A549 (cell line): ENCODE measurements at regions not wholly inside any gene's neighbourhood (a gene's known extent, or its start where the extent isn't known, plus 50 kb on each side); places are given as distances from the start of the nearest gene placed in this dataset.

Experiments used
- ATAC-seq, 2 experiments: fragments of 200-7000 bp in 1 of 2; fragments of >200 bp in 1 of 2; cut with Nextera tagmentation in 1 of 2; cut with Tn5 transposase in 1 of 2; 3 replicates each; pipeline versions ENCODE4 v1.8.0 to v1.9.1; 2018 to 2020; ENCODE audit warnings: mild to moderate bottlenecking in 1 of 2, moderate library complexity in 1 of 2
- CTCF ChIA-PET: fragments of 300-600 bp; sonication (Branson Sonifier 250); formaldehyde crosslinking; extraction: SDS; loops from one replicate; lab custom pipeline; 2021; ENCODE audit warnings: antibody characterized with exemption, inconsistent platforms; lab: Yijun Ruan, JAX
- POLR2A ChIA-PET: fragments of 350-600 bp; formaldehyde crosslinking; extraction: SDS; loops from one replicate; lab custom pipeline; 2021; ENCODE audit warnings: antibody characterized with exemption, inconsistent platforms; lab: Yijun Ruan, JAX
- DNase-seq, 2 experiments: peaks; one replicate each; pipeline versions ENCODE4 v3.0.0 to v3.0.0-alpha.2; 2011 to 2016; ENCODE audit warnings: low read depth in 1 of 2, low spot score in 1 of 2
- FAIRE-seq: peaks from 2 replicates; lab custom pipeline; 2011; peaks lifted over from hg19 to GRCh38; lab: Jason Lieb, UNC
- H3K27ac ChIP-seq, 2 experiments: fragments of >200 bp; sonication (Bioruptor Twin); formaldehyde crosslinking; 3 replicates each; pipeline ENCODE4 v1.5.1; 2016 to 2017
- H3K4me1 ChIP-seq: fragments of >200 bp; sonication (Bioruptor Twin); formaldehyde crosslinking; 3 replicates; pipeline ENCODE4 v1.6.1; 2016
- H3K4me2 ChIP-seq: fragments of >200 bp; sonication (Bioruptor Twin); formaldehyde crosslinking; 3 replicates; pipeline ENCODE4 v1.6.1; 2016
- H3K4me3 ChIP-seq: fragments of >200 bp; sonication (Bioruptor Twin); formaldehyde crosslinking; 3 replicates; pipeline ENCODE4 v1.5.1; 2016
- H3K9me3 ChIP-seq: fragments of >200 bp; sonication (Bioruptor Twin); formaldehyde crosslinking; 3 replicates; pipeline ENCODE4 v1.6.1; 2016
- CBX2 ChIP-seq: fragments of 200-600 bp; sonication (generic); IDR thresholded peaks from 2 replicates; pipeline ENCODE4 v1.6.1; 2016; ENCODE audit warnings: low read depth, mild to moderate bottlenecking, borderline replicate concordance
- CEBPB ChIP-seq, 2 experiments: fragments of >200 bp in 1 of 2; sonication (Bioruptor Twin) in 1 of 2; formaldehyde crosslinking in 1 of 2; IDR thresholded peaks; 2 replicates each; pipeline ENCODE4 v1.6.1; 2012 to 2016
- EHF ChIP-seq: fragments of 250-450 bp; sonication (Bioruptor Pico); IDR thresholded peaks from 2 replicates; pipeline ENCODE4 v1.5.0; 2020; ENCODE audit warnings: mild to moderate bottlenecking
- EHMT2 ChIP-seq: fragments of 200-600 bp; sonication (generic); IDR thresholded peaks from 2 replicates; pipeline ENCODE4 v1.6.1; 2016; ENCODE audit warnings: antibody characterized with exemption, low read depth, mild to moderate bottlenecking, moderate library complexity
- FOSL2 ChIP-seq, 2 experiments: fragments of 450-650 bp in 1 of 2; fragments of >200 bp in 1 of 2; sonication (Bioruptor Twin) in 1 of 2; formaldehyde crosslinking; IDR thresholded peaks; 2 replicates each; pipeline versions ENCODE4 v1.5.0 to v1.6.1; 2016 to 2020; ENCODE audit warnings: mild to moderate bottlenecking in 1 of 2, moderate library complexity in 1 of 2
- GATA3 ChIP-seq: IDR thresholded peaks from 2 replicates; pipeline ENCODE4 v1.6.1; 2012; ENCODE audit warnings: borderline replicate concordance
- HOXA7 ChIP-seq: fragments of 250-450 bp; sonication (Bioruptor Pico); IDR thresholded peaks from 2 replicates; pipeline ENCODE4 v1.5.0; 2020; ENCODE audit warnings: mild to moderate bottlenecking, moderate library complexity
- KDM5A ChIP-seq: fragments of 200-600 bp; sonication (generic); IDR thresholded peaks from 2 replicates; pipeline ENCODE4 v1.6.1; 2016; ENCODE audit warnings: antibody characterized with exemption, mild to moderate bottlenecking
- MYC ChIP-seq: IDR thresholded peaks from 2 replicates; pipeline ENCODE4 v1.6.1; 2012; ENCODE audit warnings: mild to moderate bottlenecking, inconsistent platforms, low read length, improper control_type of control experiment, borderline replicate concordance
- NPAS2 ChIP-seq: fragments of 250-450 bp; sonication (Bioruptor Pico); IDR thresholded peaks from 2 replicates; pipeline ENCODE4 v1.8.0; 2022; ENCODE audit warnings: mild to moderate bottlenecking, moderate library complexity, borderline replicate concordance
- PHF8 ChIP-seq: fragments of 200-600 bp; sonication (generic); IDR thresholded peaks from 2 replicates; pipeline ENCODE4 v1.6.1; 2016; ENCODE audit warnings: low read depth, mild to moderate bottlenecking, antibody characterized with exemption, moderate library complexity, borderline replicate concordance
- POLR2A ChIP-seq: IDR thresholded peaks from 2 replicates; pipeline ENCODE4 v1.6.1; 2012; ENCODE audit warnings: mild to moderate bottlenecking, low read length
- POLR2AphosphoS2 ChIP-seq: conservative IDR thresholded peaks from 2 replicates; pipeline ENCODE4 v1.6.1; 2012; ENCODE audit warnings: low read length, improper control_type of control experiment, inconsistent platforms
- RAD21 ChIP-seq, 2 experiments: fragments of >200 bp in 1 of 2; sonication (Bioruptor Twin) in 1 of 2; formaldehyde crosslinking in 1 of 2; IDR thresholded peaks in 1 of 2; conservative IDR thresholded peaks in 1 of 2; 2 replicates in 1 of 2; 3 replicates in 1 of 2; pipeline ENCODE4 v1.6.1; 2012 to 2018; ENCODE audit warnings: inconsistent platforms in 1 of 2
- RARB ChIP-seq: fragments of 250-450 bp; sonication (Bioruptor Pico); IDR thresholded peaks from 2 replicates; pipeline ENCODE4 v1.8.0; 2021; ENCODE audit warnings: mild to moderate bottlenecking, moderate library complexity
- RCOR1 ChIP-seq: fragments of 150-350 bp; IDR thresholded peaks from 2 replicates; pipeline ENCODE4 v1.6.1; 2014; ENCODE audit warnings: antibody characterized with exemption, low read length, low read depth
- RNF2 ChIP-seq: fragments of 200-600 bp; sonication (generic); IDR thresholded peaks from 2 replicates; pipeline ENCODE4 v1.6.1; 2016; ENCODE audit warnings: low read depth, mild to moderate bottlenecking, antibody characterized with exemption, moderate library complexity, borderline replicate concordance
- SMC3 ChIP-seq: fragments of >200 bp; sonication (Bioruptor Twin); formaldehyde crosslinking; IDR thresholded peaks from 3 replicates; pipeline ENCODE4 v1.6.1; 2018; ENCODE audit warnings: inconsistent platforms
- SREBF2 ChIP-seq: fragments of 450-650 bp; IDR thresholded peaks from 2 replicates; pipeline ENCODE4 v1.6.1; 2014; ENCODE audit warnings: mild to moderate bottlenecking, moderate library complexity
- TFCP2L1 ChIP-seq: fragments of 250-450 bp; sonication (Bioruptor Pico); IDR thresholded peaks from 2 replicates; pipeline ENCODE4 v1.5.0; 2021; ENCODE audit warnings: mild to moderate bottlenecking
- ZC3H11A ChIP-seq: fragments of 450-650 bp; IDR thresholded peaks from 2 replicates; pipeline ENCODE4 v1.6.1; 2014; ENCODE audit warnings: antibody characterized with exemption, mild to moderate bottlenecking
- ZNF302 ChIP-seq: fragments of 250-450 bp; sonication (Bioruptor Pico); IDR thresholded peaks from 2 replicates; pipeline ENCODE4 v1.9.0; 2021; ENCODE audit warnings: inconsistent platforms, mild to moderate bottlenecking, moderate library complexity
- WGBS: methylation state at CpG from one replicate; pipeline ENCODE4 v1.1.6; 2017; ENCODE audit errors: missing lambda C conversion rate; 5-methylcytosine and 5-hydroxymethylcytosine counted together

DNA sequence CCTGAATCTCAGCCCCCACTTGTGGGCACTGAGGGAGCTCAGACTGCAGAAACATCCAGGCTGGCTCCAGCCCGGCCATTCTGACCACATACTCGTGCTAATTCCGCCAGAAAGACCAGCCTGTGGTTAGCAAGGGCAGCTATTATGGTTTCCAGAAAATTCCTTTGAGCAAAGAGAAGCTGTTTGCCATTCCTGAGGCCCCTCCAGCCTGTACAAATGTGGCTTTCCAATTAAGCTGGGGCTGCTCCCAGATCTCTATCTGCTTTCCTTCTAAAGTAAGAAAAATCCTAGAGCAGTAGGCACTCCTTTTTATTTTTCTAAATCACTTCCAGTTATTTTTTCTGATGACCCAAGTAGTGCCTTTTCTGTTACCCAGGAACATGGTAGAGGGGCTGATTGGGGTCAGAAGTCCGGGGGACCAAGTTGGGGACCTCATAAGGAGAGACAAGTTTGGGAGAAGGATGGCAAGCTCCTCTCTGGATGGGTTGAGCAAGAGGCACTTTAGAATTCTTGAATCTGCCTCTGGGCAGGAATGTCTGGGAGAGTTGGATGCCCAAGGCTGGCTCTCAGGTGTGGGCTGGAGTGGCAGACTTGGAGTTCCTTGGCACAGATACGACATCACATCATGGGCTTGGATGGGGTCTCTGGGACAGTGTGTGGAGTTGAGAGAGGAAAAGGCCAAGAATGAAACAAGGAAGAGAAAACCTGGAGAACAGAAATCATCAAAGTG lies 83.3 kb upstream of the TNRC6C start:
- ChIA-PET POLR2A (no interaction called here), CTCF (interaction anchor here (1.4 to 2.8 kb wide), 2 partner anchors 9 to 12 kb away, joined by 3 to 9 read pairs; no protein-coding TSS in a partner anchor)
- H3K4me2 ChIP-seq: no peak overlapping the region
- ATAC-seq (no peak), DNase-seq (no peak), FAIRE-seq (no peak)
- H3K4me3 ChIP-seq: no peak overlapping the region
- no peak for TF ChIP-seq TFCP2L1
- no peak for TF ChIP-seq RCOR1
- no peak for TF ChIP-seq MYC
- TF ChIP-seq ZNF302 (CRISPR knock-in tag): no peak
- no peaks in the 10 kb centered on the region for H3K4me1 ChIP-seq
- peaks cover 27% of the 10 kb centered on the region for H3K9me3 ChIP-seq
- WGBS: 6% methylated on average over 5 of the region's 5 CpGs
- no peak overlapping the region for H3K27ac ChIP-seq

DNA sequence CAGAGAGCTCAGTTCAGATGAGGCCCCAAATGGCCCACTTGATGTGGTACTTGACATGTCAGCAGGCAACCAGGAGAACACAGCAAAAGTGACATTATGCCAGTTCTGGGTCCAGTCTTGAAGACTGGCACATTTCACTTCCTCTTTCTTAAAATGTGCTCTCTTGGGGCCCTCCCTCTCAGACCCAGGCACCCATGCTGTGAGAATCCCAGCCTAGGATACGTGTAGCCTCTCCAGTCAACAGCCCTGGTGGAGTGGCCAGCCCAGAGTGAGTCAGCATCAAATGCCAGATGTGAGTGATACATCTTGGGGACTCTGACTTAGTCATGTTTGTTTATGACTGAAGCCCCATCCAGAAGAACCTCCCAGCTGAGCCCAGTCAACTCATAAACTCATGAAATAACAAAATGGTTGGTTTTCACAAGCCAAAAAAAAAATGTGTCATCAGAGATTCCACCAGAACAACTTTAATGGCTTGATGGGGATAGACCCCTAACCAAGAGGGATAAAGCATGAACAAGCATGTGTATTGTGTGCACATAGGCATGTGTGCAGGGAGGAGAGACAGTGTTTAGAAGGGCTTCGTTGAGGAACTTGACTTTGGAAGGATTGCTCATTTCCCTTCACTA lies 82.5 kb upstream of the TNRC6C start:
- 5% methylated on average over 2 of the region's 2 CpGs for WGBS

DNA sequence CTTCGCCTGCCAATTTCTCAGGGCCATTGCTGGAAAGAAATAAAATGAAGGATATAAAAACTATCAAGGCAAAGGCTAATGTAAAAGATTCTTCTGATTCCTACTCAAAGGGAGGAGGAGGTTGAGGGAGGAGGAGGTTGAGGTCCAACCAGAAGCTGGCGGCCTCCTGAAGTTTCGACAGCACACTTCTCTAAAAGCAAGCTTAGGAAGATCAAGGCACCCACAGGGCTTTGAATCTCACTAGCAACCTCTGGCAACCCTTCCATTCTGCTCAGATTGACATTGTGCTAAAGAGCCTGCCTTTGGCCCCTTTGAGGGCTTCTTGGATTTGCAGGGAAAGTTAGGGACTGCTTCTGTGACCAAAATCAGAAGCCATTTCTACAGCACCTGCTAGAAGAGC lies 81.5 kb upstream of the TNRC6C start:
- no peak overlapping the region for H3K4me2 ChIP-seq
- no peak for ATAC-seq
- no peak overlapping the region for H3K4me3 ChIP-seq
- POLR2A ChIA-PET: no interaction called here
- FAIRE-seq: no peak
- H3K9me3 ChIP-seq: peaks cover 27% of the 10 kb centered on the region
- H3K27ac ChIP-seq: no peak overlapping the region
- TF ChIP-seq SMC3: no peak
- no peak for TF ChIP-seq ZC3H11A
- TF ChIP-seq NPAS2 (CRISPR knock-in tag): no peak
- TF ChIP-seq EHMT2: no peak
- TF ChIP-seq POLR2A: no peak
- no peak for TF ChIP-seq CBX2
- no peak for TF ChIP-seq RARB
- TF ChIP-seq RNF2: no peak
- TF ChIP-seq SREBF2: no peak
- TF ChIP-seq POLR2AphosphoS2: no peak
- no peak for TF ChIP-seq RAD21 (conservative IDR thresholded peaks at IDR 0.05 in 1 of 2, IDR thresholded peaks at IDR 0.05 in 1 of 2)
- TF ChIP-seq GATA3: no peak
- TF ChIP-seq CEBPB (IDR thresholded peaks at IDR 0.05): no peak
- WGBS: 22% methylated on average over 3 of the region's 3 CpGs
- CTCF ChIA-PET: interaction anchor here (0.6 to 2.8 kb wide), 4 partner anchors 10 to 334 kb away, joined by 3 to 13 read pairs (median 6); no protein-coding TSS in a partner anchor
- no peak for DNase-seq
- no peaks in the 10 kb centered on the region for H3K4me1 ChIP-seq

More for the DNA sequence above, 82.5 kb upstream of the TNRC6C start:
- Histone ChIP-seq H3K27ac (no peak overlapping the region), H3K4me2 (no peak overlapping the region), H3K9me3 (peaks cover 27% of the 10 kb centered on the region), H3K4me3 (no peak overlapping the region), H3K4me1 (no peaks in the 10 kb centered on the region)
- no peak for TF ChIP-seq PHF8
- TF ChIP-seq FOSL2 (IDR thresholded peaks at IDR 0.05): no peak
- peak; percentile 36; the same call in 1 of the 2 replicates for TF ChIP-seq FOSL2 (CRISPR knock-in tag; IDR thresholded peaks at IDR 0.05)
- ChIA-PET POLR2A (no interaction called here), CTCF (interaction anchor here (2.8 kb wide), 1 partner anchor 12 kb away, joined by 9 read pairs; no protein-coding TSS in a partner anchor)
- FAIRE-seq: no peak
- ATAC-seq: peak; percentile 41 to 57; a peak in 4 of 6 replicates
- DNase-seq: peak; percentile 49 to 60

DNA sequence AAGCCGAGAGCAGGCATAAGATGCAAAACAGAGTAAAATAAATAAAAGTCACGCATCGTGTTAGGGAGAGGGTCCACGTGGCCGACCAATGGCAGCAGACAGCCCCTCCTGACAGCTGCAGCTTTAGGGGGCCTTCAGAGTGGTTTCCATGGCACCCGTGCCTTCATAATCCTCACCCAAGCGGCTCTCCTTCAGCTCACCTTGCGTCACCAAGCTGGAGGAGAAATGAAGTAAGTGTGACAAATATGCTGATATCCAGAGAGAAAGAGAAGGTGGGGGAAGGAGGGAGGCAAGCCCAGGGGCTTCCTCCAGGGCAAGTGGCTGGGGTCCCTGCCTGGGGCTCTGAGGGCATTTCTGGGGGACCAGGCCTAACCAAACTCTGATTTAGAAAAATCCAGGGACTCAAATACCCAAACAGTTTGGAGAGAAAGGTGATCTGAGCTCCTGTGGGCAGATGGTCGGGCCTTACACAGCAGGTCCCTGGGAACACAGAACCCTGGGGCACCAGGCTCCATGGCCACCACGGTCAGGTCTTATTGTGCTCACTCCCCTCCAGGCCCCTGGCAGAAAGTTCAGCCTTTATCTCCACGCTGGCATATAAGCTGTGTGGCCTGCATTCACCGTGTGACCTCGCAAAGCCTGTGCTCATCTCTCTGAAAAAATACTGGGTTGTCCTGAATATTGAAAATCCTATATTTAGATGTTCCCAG lies 80.7 kb upstream of the TNRC6C start:
- no peak for ATAC-seq
- CTCF ChIA-PET: interaction anchor here (0.8 to 2.8 kb wide), 9 partner anchors 10 to 50 kb away, joined by 3 to 13 read pairs (median 4); no protein-coding TSS in a partner anchor
- WGBS: 41% methylated on average over 13 of the region's 13 CpGs
- no peak for TF ChIP-seq EHF (CRISPR knock-in tag)
- no peak for TF ChIP-seq KDM5A
- TF ChIP-seq HOXA7 (CRISPR knock-in tag): no peak
- TF ChIP-seq POLR2A: no peak
- no peak for TF ChIP-seq CEBPB (IDR thresholded peaks at IDR 0.05)
- no peak for FAIRE-seq
- H3K27ac ChIP-seq: no peak overlapping the region
- H3K9me3 ChIP-seq: peaks cover 27% of the 10 kb centered on the region
- no peaks in the 10 kb centered on the region for H3K4me1 ChIP-seq
- H3K4me2 ChIP-seq: no peak overlapping the region
- no peak overlapping the region for H3K4me3 ChIP-seq
- DNase-seq: no peak
- POLR2A ChIA-PET: interaction anchor here (1.5 kb wide), 1 partner anchor 81 kb away, joined by 4 read pairs; the partner anchor contains the start of gene TNRC6C
